Thoracic aorta (tissue), 2 donors: ENCODE measurements at regions not wholly inside any gene's neighbourhood (a gene's known extent, or its start where the extent isn't known, plus 50 kb on each side); places are given as distances from the start of the nearest gene placed in this dataset.

Experiments
- ATAC-seq: fragments of 150-250 bp; one replicate; pipeline ENCODE4 v1.8.0; 2017; ENCODE audit warnings: low read depth; ENCODE audit not compliant: insufficient number of reproducible peaks, low FRiP score
- DNase-seq: peaks from one replicate; pipeline ENCODE4 v3.0.0-alpha.2; 2020; ENCODE audit warnings: low spot score
- H3K27ac ChIP-seq, 2 donors: fragments of 200-600 bp; sonication (generic); 1 replicate in 1 of 2; 2 replicates in 1 of 2; pipeline ENCODE4 v1.5.1; 2016; ENCODE audit warnings: mild to moderate bottlenecking in 2 of 2, moderate library complexity in 2 of 2
- H3K27me3 ChIP-seq: fragments of 200-600 bp; sonication (generic); replicated peaks from 2 replicates; pipeline ENCODE4 v1.6.0; 2016; ENCODE audit warnings: mild to moderate bottlenecking; ENCODE audit not compliant: insufficient read depth
- H3K36me3 ChIP-seq: fragments of 200-600 bp; sonication (generic); one replicate; pipeline ENCODE4 v1.5.1; 2016
- H3K4me1 ChIP-seq, 2 donors: fragments of 200-600 bp; sonication (generic); 1 replicate in 1 of 2; 2 replicates in 1 of 2; pipeline versions ENCODE4 v1.5.1 to v1.6.0; 2016; ENCODE audit warnings: low read depth in 2 of 2, mild to moderate bottlenecking in 1 of 2; ENCODE audit not compliant: control insufficient read depth in 1 of 2
- H3K4me3 ChIP-seq: fragments of 200-600 bp; sonication (generic); 2 replicates; pipeline ENCODE4 v1.5.1; 2016; ENCODE audit warnings: mild to moderate bottlenecking
- H3K9me3 ChIP-seq: fragments of 200-600 bp; sonication (generic); 2 replicates; pipeline ENCODE4 v1.5.1; 2016
- TF ChIP-seq, protein P1 (sequence below): fragments of 200-600 bp; sonication (generic); IDR thresholded peaks from one replicate; pipeline ENCODE4 v1.5.1; 2019; ENCODE audit warnings: antibody characterized with exemption

DNA sequence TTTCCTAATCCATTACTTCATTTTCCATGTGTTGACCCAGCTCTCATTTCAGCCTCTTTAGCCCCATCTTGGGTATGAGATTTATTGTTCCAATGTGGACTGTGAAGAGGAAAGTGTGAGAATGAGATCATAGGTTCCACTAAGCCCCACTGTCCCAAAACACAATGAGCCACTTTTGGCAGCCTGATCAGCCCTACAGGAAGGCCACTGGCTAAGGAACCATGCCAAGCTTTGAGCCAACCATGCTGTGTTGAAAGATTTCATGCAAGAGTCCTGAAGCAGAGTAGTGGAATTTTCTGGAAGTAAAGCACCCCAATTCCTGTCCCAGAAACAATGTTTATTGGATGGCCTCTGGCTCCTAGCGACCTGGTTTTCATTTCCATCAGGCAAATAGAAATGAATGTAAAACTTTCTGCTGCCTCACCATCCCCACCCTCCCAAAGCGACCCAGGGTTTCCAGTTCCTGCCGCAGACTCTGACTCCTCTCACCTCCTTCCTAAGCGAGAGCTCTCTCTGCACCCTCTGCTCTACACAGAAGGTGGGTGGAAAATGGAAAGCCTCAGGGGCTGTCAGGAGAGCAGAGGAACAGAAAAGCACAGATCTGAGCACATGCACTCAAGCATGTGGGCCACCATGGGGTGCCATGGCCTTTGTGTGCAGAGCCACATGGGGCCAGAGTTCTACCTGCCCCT is 73.1 kb downstream of the KCTD12 start:
- peaks cover 9 to 17% of the 10 kb centered on the region in 2 donors for H3K4me1 ChIP-seq
- no peak overlapping the region for H3K27ac ChIP-seq
- TF ChIP-seq, protein P1, sequence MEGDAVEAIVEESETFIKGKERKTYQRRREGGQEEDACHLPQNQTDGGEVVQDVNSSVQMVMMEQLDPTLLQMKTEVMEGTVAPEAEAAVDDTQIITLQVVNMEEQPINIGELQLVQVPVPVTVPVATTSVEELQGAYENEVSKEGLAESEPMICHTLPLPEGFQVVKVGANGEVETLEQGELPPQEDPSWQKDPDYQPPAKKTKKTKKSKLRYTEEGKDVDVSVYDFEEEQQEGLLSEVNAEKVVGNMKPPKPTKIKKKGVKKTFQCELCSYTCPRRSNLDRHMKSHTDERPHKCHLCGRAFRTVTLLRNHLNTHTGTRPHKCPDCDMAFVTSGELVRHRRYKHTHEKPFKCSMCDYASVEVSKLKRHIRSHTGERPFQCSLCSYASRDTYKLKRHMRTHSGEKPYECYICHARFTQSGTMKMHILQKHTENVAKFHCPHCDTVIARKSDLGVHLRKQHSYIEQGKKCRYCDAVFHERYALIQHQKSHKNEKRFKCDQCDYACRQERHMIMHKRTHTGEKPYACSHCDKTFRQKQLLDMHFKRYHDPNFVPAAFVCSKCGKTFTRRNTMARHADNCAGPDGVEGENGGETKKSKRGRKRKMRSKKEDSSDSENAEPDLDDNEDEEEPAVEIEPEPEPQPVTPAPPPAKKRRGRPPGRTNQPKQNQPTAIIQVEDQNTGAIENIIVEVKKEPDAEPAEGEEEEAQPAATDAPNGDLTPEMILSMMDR, result no peak
- DNase-seq (no peak), ATAC-seq (peak; percentile 18)
- no peaks in the 10 kb centered on the region for H3K9me3 ChIP-seq
- H3K36me3 ChIP-seq, result no peaks in the 10 kb centered on the region
- H3K4me3 ChIP-seq, result no peak overlapping the region
- H3K27me3 ChIP-seq, result no peaks in the 10 kb centered on the region

DNA sequence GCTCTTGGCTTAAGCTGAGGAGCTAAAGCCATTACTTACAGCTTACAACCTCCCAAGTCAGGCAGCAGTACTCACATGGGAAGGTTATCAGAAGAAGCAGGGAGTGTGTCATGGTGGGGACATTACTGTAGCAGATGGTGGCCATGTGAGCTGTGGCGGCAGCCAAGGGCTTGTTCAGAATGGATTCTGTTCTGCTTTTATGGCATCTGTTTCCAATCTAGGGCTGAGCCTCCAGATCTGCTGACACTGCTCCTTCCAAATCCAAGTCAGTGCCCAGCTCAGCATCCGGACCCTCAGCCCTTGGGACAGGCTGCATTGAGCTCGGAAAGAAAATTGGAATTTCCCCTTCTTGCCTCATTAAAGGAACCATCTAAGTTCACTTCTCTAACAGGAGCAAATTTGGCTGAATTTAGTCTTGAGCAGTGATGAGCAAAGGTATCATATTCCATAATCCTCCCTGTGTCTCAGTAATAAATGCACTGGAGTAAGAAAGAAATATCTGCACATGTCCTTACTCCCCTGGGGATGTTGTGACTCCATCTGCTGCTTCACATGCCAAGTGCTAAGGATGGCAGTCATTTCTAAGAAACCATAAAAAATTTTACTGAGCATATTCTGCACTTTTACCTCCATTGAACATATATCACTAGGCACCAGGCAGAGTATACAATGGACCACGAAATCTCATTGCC is 73.9 kb downstream of the KCTD12 start:
- Histone ChIP-seq H3K36me3 (no peaks in the 10 kb centered on the region), H3K4me1 (peaks cover 9 to 17% of the 10 kb centered on the region in 2 donors), H3K27me3 (no peaks in the 10 kb centered on the region), H3K4me3 (no peak overlapping the region), H3K9me3 (no peaks in the 10 kb centered on the region), H3K27ac (peak overlapping the region in 1 of 2 donors; percentile 30)
- DNase-seq (no peak), ATAC-seq (no peak)
- TF ChIP-seq, protein P1, result no peak

DNA sequence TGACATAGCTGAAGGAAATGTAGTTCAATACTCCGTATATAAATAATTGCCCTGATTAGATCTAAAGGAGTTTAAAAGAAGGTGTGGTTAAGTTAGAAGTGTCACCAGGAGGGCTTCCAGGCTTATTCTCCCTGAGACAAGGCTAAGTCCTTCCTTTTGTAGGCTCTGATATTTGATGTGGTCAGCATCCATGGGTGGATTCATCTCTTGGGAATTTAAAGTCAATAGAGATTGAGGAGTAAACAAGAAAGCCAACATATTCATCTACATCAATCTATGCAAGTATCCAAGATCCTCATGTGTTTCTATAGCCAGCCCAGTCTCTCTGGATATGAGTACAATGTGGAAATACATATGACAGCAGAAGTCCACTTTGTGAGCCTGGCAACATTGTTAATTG is 76.8 kb downstream of the KCTD12 start:
- Histone ChIP-seq H3K27ac (no peak overlapping the region), H3K27me3 (no peaks in the 10 kb centered on the region), H3K36me3 (no peaks in the 10 kb centered on the region), H3K4me3 (no peak overlapping the region), H3K9me3 (no peaks in the 10 kb centered on the region), H3K4me1 (peaks cover 9 to 17% of the 10 kb centered on the region in 2 donors)
- DNase-seq (no peak), ATAC-seq (no peak)
- TF ChIP-seq, protein P1, result no peak

DNA sequence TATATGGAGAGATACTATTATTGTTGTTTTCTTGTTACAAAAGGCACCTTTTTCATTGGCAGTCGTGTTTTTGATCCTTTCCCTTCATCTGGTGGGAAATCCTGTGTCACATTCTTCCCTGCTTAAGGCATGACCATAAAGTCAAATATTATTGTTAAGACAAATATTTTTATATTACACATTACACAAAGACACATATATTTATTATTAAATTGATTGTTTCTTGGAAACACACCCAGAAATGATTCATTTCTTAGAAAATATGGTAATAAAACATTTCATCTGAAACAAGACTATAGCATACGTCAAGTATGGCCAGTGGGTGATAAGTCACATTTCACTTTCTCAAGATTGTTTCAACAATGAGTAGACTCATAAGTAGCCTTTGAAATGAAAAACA is 77.3 kb downstream of the KCTD12 start:
- H3K4me1 ChIP-seq, result peaks cover 9 to 17% of the 10 kb centered on the region in 2 donors
- no peak overlapping the region for H3K4me3 ChIP-seq
- DNase-seq (no peak), ATAC-seq (no peak)
- TF ChIP-seq, protein P1, result no peak
- H3K27me3 ChIP-seq, result no peaks in the 10 kb centered on the region
- no peaks in the 10 kb centered on the region for H3K9me3 ChIP-seq
- H3K27ac ChIP-seq, result no peak overlapping the region
- H3K36me3 ChIP-seq, result no peaks in the 10 kb centered on the region

DNA sequence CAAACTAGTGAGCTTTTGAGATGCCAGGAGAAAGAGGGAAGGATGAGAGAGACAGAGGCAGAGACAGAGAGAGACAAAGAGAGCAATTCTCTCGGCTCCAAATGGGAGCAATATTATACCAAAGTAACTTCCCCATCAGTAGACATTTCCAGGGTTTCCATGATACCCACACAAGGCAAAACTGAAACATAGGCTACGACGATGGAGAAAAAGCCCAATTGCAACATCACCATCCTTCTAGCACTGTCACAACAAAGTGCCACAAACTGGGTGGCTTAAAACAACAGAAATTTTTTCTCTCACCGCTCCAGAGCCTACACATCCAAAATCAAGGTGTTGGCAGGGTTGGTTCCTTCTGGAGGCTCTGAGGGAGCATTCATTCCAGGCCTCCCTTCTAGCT is 81.4 kb downstream of the KCTD12 start:
- TF ChIP-seq, protein P1, result no peak
- H3K4me1 ChIP-seq, result no peaks in the 10 kb centered on the region
- no peaks in the 10 kb centered on the region for H3K9me3 ChIP-seq
- no peak overlapping the region for H3K27ac ChIP-seq
- no peaks in the 10 kb centered on the region for H3K27me3 ChIP-seq
- H3K4me3 ChIP-seq, result no peak overlapping the region
- ATAC-seq, result no peak
- H3K36me3 ChIP-seq, result no peaks in the 10 kb centered on the region
- DNase-seq, result no peak
